GM19238 (cell line): ENCODE measurements at regions not wholly inside any gene's neighbourhood (a gene's known extent, or its start where the extent isn't known, plus 50 kb on each side); places are given as distances from the start of the nearest gene placed in this dataset.
"Not testable (repeated sequence)": the region's sequence is repeated elsewhere in the genome, so short reads cannot be mapped to it uniquely, and the experiment has no call there.

Experiments
- DNase-seq: peaks from one replicate; pipeline ENCODE4 v3.0.0; 2011; ENCODE audit warnings: low spot score; ENCODE audit not compliant: insufficient read length

GRCh38 chr10:85311613-85312337 is 983.4 kb downstream of the CCSER2 start:
- no peak for DNase-seq

GRCh38 chr10:85315657-85316056 is 987.3 kb downstream of the CCSER2 start:
- DNase-seq = no peak

GRCh38 chr10:85316276-85316675 is 987.9 kb downstream of the CCSER2 start:
- no peak for DNase-seq

GRCh38 chr10:85317827-85318226 is 989.4 kb downstream of the CCSER2 start:
- DNase-seq = no peak

- no peak for DNase-seq
Measured at GRCh38 chr10:85318809-85319807, 990.7 kb downstream of the CCSER2 start.

- no peak for DNase-seq
Measured at GRCh38 chr10:85319826-85320225, 991.4 kb downstream of the CCSER2 start.

GRCh38 chr10:85333594-85333993 is 1005.2 kb downstream of the CCSER2 start:
- DNase-seq = no peak

GRCh38 chr10:85362401-85362800 is 1004.2 kb downstream of the GRID1 start:
- no peak for DNase-seq

GRCh38 chr10:85377029-85377806 is 989.4 kb downstream of the GRID1 start:
- no peak for DNase-seq

- DNase-seq = no peak
Measured at GRCh38 chr10:85379338-85379737, 987.3 kb downstream of the GRID1 start.

GRCh38 chr10:85400981-85401695 is 965.5 kb downstream of the GRID1 start:
- DNase-seq = no peak

GRCh38 chr10:85402541-85402940 is 964.1 kb downstream of the GRID1 start:
- DNase-seq = no peak

- no peak for DNase-seq
Measured at GRCh38 chr10:85407088-85407487, 959.5 kb downstream of the GRID1 start.

- DNase-seq = no peak
Measured at GRCh38 chr10:85408388-85408787, 958.2 kb downstream of the GRID1 start.

- DNase-seq = not testable (repeated sequence)
Measured at GRCh38 chr10:85410586-85410985, 956.0 kb downstream of the GRID1 start.

- no peak for DNase-seq
Measured at GRCh38 chr10:85413570-85413969, 953.0 kb downstream of the GRID1 start.

- no peak for DNase-seq
Measured at GRCh38 chr10:85420501-85421191, 945.9 kb downstream of the GRID1 start.

- DNase-seq = no peak
Measured at GRCh38 chr10:85421421-85421820, 945.2 kb downstream of the GRID1 start.

- no peak for DNase-seq
Measured at GRCh38 chr10:85429126-85429525, 937.5 kb downstream of the GRID1 start.

- DNase-seq = no peak
Measured at GRCh38 chr10:85430991-85431390, 935.6 kb downstream of the GRID1 start.
